GM19099 (cell line): ENCODE measurements at regions not wholly inside any gene's neighbourhood (a gene's known extent, or its start where the extent isn't known, plus 50 kb on each side); places are given as distances from the start of the nearest gene placed in this dataset.

Experiments used
- POLR2A ChIP-seq: IDR thresholded peaks from 3 replicates; pipeline ENCODE4 v1.6.1; 2011; ENCODE audit warnings: low read depth; ENCODE audit not compliant: insufficient read length; ENCODE audit errors: extremely low read depth

GRCh38 chr5:82862261-82862660 is 214.9 kb downstream of the TMEM167A start:
- no peak for TF ChIP-seq POLR2A

- no peak for TF ChIP-seq POLR2A
Measured at GRCh38 chr5:82861701-82862100, 215.5 kb downstream of the TMEM167A start.

- TF ChIP-seq POLR2A: no peak
Measured at GRCh38 chr5:82859451-82860140, 217.6 kb downstream of the TMEM167A start.

GRCh38 chr5:82858151-82859025 is 218.8 kb downstream of the TMEM167A start:
- TF ChIP-seq POLR2A: no peak

- no peak for TF ChIP-seq POLR2A
Measured at GRCh38 chr5:82855893-82856550, 221.2 kb downstream of the TMEM167A start.

GRCh38 chr5:82854956-82855355 is 222.2 kb downstream of the TMEM167A start:
- no peak for TF ChIP-seq POLR2A

GRCh38 chr5:82851471-82851870 is 225.7 kb downstream of the TMEM167A start:
- no peak for TF ChIP-seq POLR2A

GRCh38 chr5:82850393-82850792 is 226.8 kb downstream of the TMEM167A start:
- TF ChIP-seq POLR2A: no peak

- TF ChIP-seq POLR2A: no peak
Measured at GRCh38 chr5:82849885-82850284, 227.3 kb downstream of the TMEM167A start.

- TF ChIP-seq POLR2A: no peak
Measured at GRCh38 chr5:82847562-82847961, 229.6 kb downstream of the TMEM167A start.

- no peak for TF ChIP-seq POLR2A
Measured at GRCh38 chr5:82839881-82840280, 237.3 kb downstream of the TMEM167A start.

- TF ChIP-seq POLR2A: no peak
Measured at GRCh38 chr5:82835488-82835887, 241.7 kb downstream of the TMEM167A start.

- no peak for TF ChIP-seq POLR2A
Measured at GRCh38 chr5:82834151-82834550, 243.0 kb downstream of the TMEM167A start.

- no peak for TF ChIP-seq POLR2A
Measured at GRCh38 chr5:82833277-82833676, 243.9 kb downstream of the TMEM167A start.

- no peak for TF ChIP-seq POLR2A
Measured at GRCh38 chr5:82832445-82832844, 244.7 kb downstream of the TMEM167A start.

- TF ChIP-seq POLR2A: no peak
Measured at GRCh38 chr5:82828211-82828610, 249.0 kb downstream of the TMEM167A start.

- TF ChIP-seq POLR2A: no peak
Measured at GRCh38 chr5:82827651-82828050, 249.5 kb downstream of the TMEM167A start.

- no peak for TF ChIP-seq POLR2A
Measured at GRCh38 chr5:82822634-82822927, 254.6 kb downstream of the TMEM167A start.
